ENCODE measurements at regions not wholly inside any gene's neighbourhood (a gene's known extent, or its start where the extent isn't known, plus 50 kb on each side); places are given as distances from the start of the nearest gene placed in this dataset.

DNA sequence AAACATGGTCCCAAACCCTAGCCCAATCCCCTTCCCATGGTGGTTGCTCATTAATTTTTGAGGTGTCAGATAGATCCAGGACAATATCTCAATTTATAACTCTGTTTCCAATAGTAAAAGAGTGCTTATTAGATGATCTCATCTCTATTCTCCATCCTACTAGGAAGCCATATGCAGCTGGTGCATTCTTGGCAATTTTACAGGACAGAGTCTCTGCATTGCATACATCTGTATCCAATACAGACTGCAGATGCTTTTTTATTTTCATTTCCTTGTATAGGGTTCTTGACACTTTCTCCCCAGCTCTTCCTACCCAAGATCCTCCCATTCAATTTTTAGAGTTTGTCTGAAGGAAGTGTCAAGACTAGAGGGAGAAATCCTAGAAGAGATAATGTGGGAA, 194.8 kb upstream of the DPH6 start:
- no peak overlapping the region for H3K4me3 ChIP-seq (ENCODE audit: low read length)
- TF ChIP-seq, protein P1, sequence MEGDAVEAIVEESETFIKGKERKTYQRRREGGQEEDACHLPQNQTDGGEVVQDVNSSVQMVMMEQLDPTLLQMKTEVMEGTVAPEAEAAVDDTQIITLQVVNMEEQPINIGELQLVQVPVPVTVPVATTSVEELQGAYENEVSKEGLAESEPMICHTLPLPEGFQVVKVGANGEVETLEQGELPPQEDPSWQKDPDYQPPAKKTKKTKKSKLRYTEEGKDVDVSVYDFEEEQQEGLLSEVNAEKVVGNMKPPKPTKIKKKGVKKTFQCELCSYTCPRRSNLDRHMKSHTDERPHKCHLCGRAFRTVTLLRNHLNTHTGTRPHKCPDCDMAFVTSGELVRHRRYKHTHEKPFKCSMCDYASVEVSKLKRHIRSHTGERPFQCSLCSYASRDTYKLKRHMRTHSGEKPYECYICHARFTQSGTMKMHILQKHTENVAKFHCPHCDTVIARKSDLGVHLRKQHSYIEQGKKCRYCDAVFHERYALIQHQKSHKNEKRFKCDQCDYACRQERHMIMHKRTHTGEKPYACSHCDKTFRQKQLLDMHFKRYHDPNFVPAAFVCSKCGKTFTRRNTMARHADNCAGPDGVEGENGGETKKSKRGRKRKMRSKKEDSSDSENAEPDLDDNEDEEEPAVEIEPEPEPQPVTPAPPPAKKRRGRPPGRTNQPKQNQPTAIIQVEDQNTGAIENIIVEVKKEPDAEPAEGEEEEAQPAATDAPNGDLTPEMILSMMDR (conservative IDR thresholded peaks at IDR 0.05; ENCODE audit: low read depth, low read length): no peak
- no peak for DNase-seq (ENCODE audit: low read depth)

DNA sequence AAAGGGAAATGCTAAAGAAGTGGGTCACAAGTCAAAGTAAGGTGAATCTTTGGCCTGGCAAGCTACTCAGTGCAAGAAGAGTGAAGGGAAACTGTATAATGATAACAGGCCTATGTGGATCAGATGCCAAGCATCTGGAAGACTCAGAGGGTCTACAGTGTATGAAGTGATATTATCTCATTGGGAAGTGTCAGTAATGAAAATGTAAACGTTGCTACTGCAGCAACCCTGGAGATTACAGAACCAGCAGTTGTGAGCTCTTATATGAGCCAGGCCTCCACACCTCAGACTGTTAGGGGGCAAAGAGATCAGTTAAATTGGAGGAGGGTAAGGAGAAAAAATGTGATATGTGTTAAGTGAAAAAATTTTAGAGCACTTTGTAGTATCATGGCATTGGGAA, 195.4 kb upstream of the DPH6 start:
- H3K4me3 ChIP-seq (ENCODE audit: low read length): no peak overlapping the region
- TF ChIP-seq, protein P1 (conservative IDR thresholded peaks at IDR 0.05; ENCODE audit: low read depth, low read length): no peak
- DNase-seq (ENCODE audit: low read depth): no peak

DNA sequence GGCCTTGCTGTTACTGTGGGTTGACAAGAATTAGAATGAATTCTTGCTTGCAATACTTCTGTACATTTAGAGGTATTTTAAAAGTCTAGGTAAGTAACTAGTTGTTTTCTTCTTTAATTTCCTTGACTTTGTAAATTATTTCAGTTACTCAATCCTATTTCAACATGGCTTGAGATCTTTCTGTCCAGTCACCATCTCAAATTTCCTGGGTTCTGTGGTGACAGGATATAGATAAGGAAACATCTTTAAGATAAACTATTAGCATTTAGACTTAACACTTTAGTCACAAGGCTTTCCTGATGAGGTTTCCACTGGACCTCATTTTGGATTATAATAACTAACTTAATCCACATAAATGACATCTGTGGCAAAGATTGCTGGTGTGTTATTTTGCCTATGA, 195.9 kb upstream of the DPH6 start:
- H3K4me3 ChIP-seq (ENCODE audit: low read length): no peak overlapping the region
- DNase-seq (ENCODE audit: low read depth): no peak
- TF ChIP-seq, protein P1 (conservative IDR thresholded peaks at IDR 0.05; ENCODE audit: low read depth, low read length): no peak

DNA sequence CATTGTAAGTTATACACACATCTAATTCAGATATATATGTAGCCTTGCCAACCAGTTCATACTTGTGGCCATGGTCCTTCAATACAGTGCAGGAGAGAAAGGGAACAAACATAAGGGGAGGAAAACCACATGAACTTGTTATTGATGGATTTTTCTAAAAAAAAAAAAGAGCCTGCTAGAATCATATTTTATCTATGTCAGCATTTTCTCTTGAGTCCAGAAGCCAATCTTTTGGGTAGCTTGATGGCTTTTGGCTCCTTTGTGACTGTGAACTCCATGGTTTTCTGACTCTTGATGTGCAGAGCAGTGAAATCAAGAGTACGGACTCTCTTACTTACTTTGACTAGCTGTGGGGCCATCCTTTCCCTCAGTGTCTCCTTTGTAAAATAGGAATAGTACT, 197.4 kb upstream of the DPH6 start:
- TF ChIP-seq, protein P1 (conservative IDR thresholded peaks at IDR 0.05; ENCODE audit: low read depth, low read length): no peak
- H3K4me3 ChIP-seq (ENCODE audit: low read length): no peak overlapping the region
- DNase-seq (ENCODE audit: low read depth): no peak

DNA sequence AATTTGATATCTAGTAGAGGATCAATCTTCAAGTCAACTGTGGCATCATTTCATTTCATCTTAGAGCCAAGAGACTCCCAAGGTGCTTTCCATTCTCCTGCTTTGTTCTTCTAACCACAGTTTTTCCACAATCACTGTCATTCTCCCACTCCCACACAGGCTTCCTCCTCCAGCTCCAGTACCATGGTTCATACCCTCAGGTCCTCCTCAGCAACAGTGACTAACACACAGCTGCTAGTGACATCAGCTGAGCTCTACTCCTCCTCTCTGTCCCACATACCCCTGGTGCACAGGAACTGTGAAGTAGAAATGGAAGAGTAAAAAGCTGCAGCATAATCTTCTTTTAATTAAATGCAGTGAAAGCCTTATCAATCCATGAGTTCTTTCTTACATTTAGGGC, 200.2 kb upstream of the DPH6 start:
- DNase-seq (ENCODE audit: low read depth): no peak
- TF ChIP-seq, protein P1 (conservative IDR thresholded peaks at IDR 0.05; ENCODE audit: low read depth, low read length): no peak
- no peak overlapping the region for H3K4me3 ChIP-seq (ENCODE audit: low read length)

DNA sequence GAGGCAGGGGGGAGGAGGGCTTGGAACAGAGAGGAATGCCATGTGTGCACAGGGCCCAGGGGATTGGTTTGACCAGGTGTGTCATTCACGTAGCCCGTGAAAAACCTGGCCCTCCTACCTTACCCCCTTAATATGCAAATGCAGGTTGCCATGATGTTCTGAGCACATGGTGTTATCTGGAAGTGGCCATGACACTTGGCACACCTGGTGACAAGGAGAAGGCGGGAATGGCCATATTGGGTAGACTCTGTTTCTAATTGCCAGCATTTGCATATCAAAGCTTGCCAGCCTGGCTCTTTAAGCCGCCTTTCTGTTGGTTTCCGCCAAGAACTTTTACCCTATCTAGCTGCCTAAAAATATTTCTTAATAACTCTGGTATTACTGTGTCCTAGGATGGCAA, 202.1 kb upstream of the DPH6 start:
- H3K4me3 ChIP-seq (ENCODE audit: low read length): no peak overlapping the region
- TF ChIP-seq, protein P1 (conservative IDR thresholded peaks at IDR 0.05; ENCODE audit: low read depth, low read length): no peak
- no peak for DNase-seq (ENCODE audit: low read depth)

DNA sequence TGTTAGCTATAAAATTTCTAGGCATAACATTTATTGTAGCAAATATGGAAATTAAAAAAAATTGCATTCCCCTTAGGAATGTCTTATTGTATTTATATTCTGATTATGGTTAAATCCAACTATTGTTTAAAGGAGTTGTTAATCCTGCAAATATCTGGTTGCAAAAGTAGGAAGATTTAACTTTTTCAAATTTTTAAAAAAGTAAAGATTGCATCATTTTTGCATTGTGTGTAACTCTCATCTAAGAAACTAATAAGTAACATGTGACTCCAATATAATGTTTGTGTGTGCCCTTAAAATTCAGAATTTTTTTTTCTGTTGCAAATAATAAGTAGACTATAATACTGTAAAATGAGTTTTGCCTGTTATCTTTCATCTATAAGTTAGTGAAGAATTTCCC, 204.1 kb upstream of the DPH6 start:
- TF ChIP-seq, protein P1 (conservative IDR thresholded peaks at IDR 0.05; ENCODE audit: low read depth, low read length): no peak
- H3K4me3 ChIP-seq (ENCODE audit: low read length): no peak overlapping the region
- no peak for DNase-seq (ENCODE audit: low read depth)

Data from retinal pigment epithelial cell (primary cell).